Globus pallidus (tissue), 1 donor: ENCODE measurements at regions not wholly inside any gene's neighbourhood (a gene's known extent, or its start where the extent isn't known, plus 50 kb on each side); places are given as distances from the start of the nearest gene placed in this dataset.
A peak's percentile ranks its signal among the peaks of the same experiment; 100 is the strongest.

ENCODE experiments used
- DNase-seq: peaks from one replicate; pipeline ENCODE4 v3.0.0-alpha.2; 2015; ENCODE audit warnings: low spot score

GRCh38 chr11:110786226-110786902 is 74.1 kb upstream of the ARHGAP20 start:
- no peak for DNase-seq

DNA sequence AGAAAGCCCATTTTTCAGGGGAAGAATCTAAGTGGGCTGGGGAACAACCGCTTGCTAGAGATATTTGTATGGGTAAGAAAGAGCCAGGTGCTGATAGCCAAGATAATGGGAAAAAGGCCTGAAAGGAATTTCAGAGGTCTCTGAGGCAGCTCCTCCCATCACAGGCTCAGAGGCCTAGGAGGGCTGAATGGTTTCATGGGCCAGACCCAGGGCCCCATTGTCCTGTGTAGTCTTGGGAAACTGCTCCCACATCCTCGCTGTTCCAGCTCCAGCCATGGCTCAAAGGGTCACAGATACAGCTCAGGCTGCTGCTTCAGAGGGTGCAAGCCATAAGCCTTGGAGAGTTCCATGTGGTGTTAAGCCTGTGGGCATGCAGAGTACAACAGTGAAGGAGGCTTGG is 73.2 kb upstream of the ARHGAP20 start:
- no peak for DNase-seq

DNA sequence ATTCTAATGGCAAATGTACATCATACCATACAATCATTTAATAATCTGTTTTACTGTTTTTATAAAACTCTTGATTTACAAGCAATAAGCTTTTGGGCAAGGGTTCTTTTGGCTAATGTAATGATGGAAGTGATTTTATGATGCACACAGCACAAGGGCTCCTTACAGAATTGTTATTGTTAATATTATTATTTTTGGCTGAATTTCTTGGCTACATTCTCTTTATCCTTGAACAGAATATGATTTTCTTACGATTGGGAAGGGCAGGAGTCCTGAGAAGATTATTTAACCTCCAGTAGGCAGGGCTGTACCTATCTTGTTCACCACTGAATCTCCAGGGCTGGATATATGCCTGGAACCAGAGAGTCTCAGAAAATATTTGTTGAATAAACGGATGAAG is 70.4 kb upstream of the ARHGAP20 start:
- DNase-seq = no peak

DNA sequence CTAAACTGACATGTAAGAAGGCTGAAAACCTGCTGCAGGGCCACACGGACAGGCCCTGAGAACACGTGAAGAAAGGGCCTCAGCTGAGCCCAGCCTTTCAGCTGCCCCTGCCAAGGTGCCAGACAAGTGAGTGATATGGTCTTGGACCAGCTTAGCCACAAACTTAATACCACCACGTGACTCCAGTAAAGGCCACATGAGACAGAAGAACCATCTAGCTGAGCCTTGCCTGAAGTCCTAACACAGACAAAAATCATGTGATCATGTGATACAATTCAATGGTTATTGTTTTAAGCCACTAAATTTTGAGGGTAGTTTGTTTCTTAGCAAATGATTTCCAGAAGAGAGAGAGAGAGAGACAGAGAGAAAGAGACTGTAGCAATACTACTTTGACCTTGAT is 66.9 kb upstream of the ARHGAP20 start:
- DNase-seq = no peak

DNA sequence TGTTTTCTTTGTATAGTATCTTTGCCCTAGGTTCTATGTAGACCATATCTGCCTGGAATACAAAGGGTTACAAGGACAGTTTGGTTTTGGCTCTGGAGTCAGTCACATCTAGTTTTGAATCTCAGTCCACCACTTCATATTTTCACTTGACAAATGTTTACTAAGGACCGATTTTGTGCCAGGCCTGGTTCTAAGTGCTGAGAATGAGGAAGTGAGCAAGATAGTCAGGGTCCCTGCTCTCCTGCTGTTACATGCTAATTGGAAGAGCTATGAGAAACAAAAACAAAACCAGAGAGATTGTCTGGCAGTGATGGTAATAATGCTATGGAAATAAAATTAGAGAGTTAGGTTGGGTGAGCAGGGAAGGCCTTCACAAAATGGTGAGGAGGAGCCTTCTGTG is 66.1 kb upstream of the ARHGAP20 start:
- no peak for DNase-seq

GRCh38 chr11:110777775-110778174 is 65.5 kb upstream of the ARHGAP20 start:
- peak; percentile 14 for DNase-seq

GRCh38 chr11:110776081-110776480 is 63.8 kb upstream of the ARHGAP20 start:
- no peak for DNase-seq

DNA sequence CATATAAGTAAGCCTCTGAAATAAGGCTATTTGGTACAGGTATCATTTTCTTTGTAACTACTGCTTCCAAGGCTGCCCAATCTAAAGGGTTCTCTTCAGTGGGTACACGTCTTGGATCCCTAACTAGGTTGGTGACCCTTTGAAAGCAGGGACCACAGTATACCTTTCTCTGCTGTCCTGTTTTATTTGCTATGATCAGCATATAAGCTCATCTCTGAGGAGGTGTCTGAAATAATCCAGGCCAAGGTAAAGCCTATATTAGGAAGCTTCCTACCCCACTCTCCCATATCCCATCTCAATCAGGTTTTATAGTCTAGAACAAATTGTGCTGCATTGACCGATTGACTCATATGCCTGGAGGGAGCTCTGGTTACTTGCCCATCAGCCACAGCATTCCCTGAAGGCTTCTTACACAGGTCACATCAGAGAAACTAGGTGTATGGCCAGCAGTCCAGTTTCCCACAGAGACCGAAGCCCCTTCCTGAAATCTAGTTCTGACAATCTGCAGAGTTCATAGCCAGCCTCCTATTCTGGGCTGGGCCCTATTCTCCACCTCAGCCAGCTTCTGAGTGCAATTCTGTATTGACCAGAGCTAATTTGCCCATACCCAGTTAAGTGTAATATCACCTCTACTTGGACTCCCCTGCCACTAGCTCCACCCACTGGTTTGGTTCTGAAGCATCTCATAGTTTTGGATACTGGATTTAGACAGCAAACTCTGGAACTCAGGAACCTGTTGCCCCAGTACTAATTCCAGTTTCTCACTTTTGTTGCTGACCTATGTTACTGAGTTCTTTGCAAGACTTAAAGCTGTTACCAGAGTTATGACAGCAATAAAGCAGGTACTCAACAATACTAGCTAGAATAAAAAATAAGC is 62.1 kb upstream of the ARHGAP20 start:
- DNase-seq = no peak

GRCh38 chr11:110773442-110773841 is 61.2 kb upstream of the ARHGAP20 start:
- no peak for DNase-seq

DNA sequence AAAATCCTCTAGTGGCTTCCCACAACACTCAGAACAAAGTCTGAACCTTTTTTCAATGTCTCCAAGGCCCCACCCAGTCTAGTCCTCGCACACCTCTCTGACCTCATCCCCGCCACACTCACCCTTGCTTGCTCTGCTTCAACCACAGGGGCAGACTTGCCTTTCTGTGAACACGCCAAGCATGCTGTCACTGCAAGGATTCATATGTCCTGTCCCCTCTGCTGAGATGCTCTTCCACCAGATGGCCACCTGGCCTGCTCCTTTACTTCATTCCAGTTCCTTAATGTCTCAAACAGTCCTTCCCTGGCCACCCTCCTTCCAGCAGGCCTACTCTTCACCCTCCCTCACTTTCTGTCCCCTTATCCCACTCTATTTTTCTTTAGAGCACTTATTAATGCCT is 60.6 kb upstream of the ARHGAP20 start:
- no peak for DNase-seq

DNA sequence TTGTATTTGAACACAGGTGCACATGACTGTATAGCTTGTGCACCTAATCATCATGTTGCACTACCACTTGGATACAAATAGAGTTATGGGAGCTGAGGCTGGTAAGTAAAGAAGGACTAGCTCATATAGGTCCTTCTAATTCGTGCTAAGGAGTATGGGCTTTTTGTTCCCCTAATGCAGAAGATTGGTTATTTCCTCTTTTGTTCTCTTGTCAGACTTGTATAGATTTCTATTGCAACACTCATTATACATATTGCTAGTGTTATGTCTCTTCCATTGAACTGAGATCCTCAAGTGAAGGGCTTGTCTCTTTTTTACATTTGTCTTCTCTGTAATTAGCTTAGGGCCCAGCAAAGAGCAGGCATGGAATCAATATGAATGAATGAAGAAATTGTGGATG is 54.1 kb upstream of the ARHGAP20 start:
- DNase-seq = no peak

- DNase-seq = no peak
Observed at GRCh38 chr11:110764485-110764884, 52.2 kb upstream of the ARHGAP20 start.

DNA sequence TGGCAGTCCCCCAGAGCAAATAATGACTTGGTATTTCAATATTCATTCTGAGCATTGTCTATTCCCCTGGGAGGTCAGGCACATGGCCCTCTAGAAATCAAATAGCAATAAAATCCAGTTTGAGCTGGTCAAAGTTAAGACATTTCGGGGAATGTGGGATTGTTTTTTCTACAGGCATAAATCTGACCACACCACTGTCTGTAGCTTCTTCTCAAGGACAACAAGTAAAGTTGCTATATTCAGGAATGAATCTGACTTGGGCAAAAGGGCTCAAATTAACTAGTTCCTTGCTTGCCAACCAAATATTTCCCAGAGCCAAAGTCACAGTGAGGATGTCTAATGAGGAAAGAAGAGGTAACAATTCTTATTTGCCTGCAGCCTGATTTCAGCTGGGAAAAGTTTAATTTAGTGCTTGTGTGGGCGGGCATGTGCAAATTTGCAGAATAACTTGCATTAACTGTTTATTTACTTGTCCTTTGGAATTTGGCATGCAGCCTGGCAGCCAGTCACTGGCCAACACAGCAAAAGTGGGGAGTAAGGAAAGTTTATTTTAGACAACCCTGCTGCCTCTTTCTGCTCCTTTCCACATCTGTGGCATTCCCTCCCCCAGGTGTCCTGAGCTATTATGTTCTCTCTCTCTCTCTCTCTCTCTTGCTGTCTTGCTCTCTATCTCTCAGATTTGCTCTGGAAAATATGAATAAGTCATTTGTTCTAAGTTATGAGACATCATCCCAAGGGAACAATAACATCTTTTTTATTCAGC is 51.2 kb upstream of the ARHGAP20 start:
- no peak for DNase-seq

GRCh38 chr11:110762590-110762989 is 50.4 kb upstream of the ARHGAP20 start:
- DNase-seq = no peak
